OCI-LY7 (cell line): ENCODE measurements at regions not wholly inside any gene's neighbourhood (a gene's known extent, or its start where the extent isn't known, plus 50 kb on each side); places are given as distances from the start of the nearest gene placed in this dataset.

Experiments used
- BruUV-seq: library from RNA; stranded (reverse); fragments of 400-500 nt; replicated peaks from 2 replicates; lab custom pipeline; 2021; lab: Mats Ljungman, UMichigan
- CTCF ChIA-PET: fragments of 300-600 bp; sonication (Branson Sonifier 250); formaldehyde crosslinking; loops from one replicate; lab custom pipeline; 2022; ENCODE audit warnings: antibody characterized with exemption; ENCODE audit not compliant: unreplicated experiment; lab: Charles Lee
- POLR2A ChIA-PET: fragments of 300-600 bp; sonication (Branson Sonifier 250); formaldehyde crosslinking; loops from one replicate; lab custom pipeline; 2022; ENCODE audit warnings: antibody characterized with exemption; lab: Charles Lee
- DNase-seq: peaks from one replicate; pipeline ENCODE4 v3.0.0-alpha.2; 2015; ENCODE audit warnings: low spot score
- H2AFZ ChIP-seq: fragments of 200-600 bp; sonication (generic), shearing (Covaris generic); 2 replicates; pipeline ENCODE4 v1.6.1; 2014; ENCODE audit warnings: mild to moderate bottlenecking, antibody characterized with exemption, low read length, moderate library complexity
- H3K27ac ChIP-seq: fragments of 200-600 bp; sonication (generic); 2 replicates; pipeline ENCODE4 v1.5.1; 2014; ENCODE audit warnings: mixed run types, low read depth, mild to moderate bottlenecking, moderate library complexity, low read length, inconsistent platforms; ENCODE audit not compliant: poor library complexity, severe bottlenecking
- H3K36me3 ChIP-seq: fragments of 200-600 bp; sonication (generic); 2 replicates; pipeline ENCODE4 v1.6.1; 2014; ENCODE audit warnings: mild to moderate bottlenecking, antibody characterized with exemption, low read length, moderate library complexity, mixed read lengths; ENCODE audit not compliant: insufficient read depth
- H3K4me1 ChIP-seq: fragments of 200-600 bp; sonication (generic); 2 replicates; pipeline ENCODE4 v1.5.1; 2014; ENCODE audit warnings: mild to moderate bottlenecking, low read length; ENCODE audit not compliant: insufficient read depth, poor library complexity, severe bottlenecking
- H3K4me2 ChIP-seq: fragments of 200-600 bp; sonication (generic); 2 replicates; pipeline ENCODE4 v1.6.1; 2014; ENCODE audit warnings: mild to moderate bottlenecking, low read length
- H3K4me3 ChIP-seq: fragments of 200-600 bp; sonication (generic); 2 replicates; pipeline ENCODE4 v1.5.1; 2014; ENCODE audit warnings: mild to moderate bottlenecking, low read depth, low read length; ENCODE audit not compliant: poor library complexity, severe bottlenecking
- H3K79me2 ChIP-seq: fragments of 200-600 bp; sonication (generic); 2 replicates; pipeline ENCODE4 v1.6.1; 2016; ENCODE audit warnings: low read depth, mild to moderate bottlenecking, low read length, moderate library complexity, mixed read lengths; ENCODE audit not compliant: insufficient read depth
- H3K9me2 ChIP-seq: fragments of 200-600 bp; sonication (generic); 2 replicates; pipeline ENCODE4 v1.6.1; 2016; ENCODE audit warnings: mild to moderate bottlenecking, low read length, mixed read lengths; ENCODE audit not compliant: insufficient read depth
- H3K9me3 ChIP-seq: fragments of 200-600 bp; sonication (generic); 2 replicates; pipeline ENCODE4 v1.6.1; 2014; ENCODE audit warnings: mild to moderate bottlenecking, mixed run types, low read length, mixed read lengths
- H4K20me1 ChIP-seq: fragments of 200-600 bp; sonication (generic); 2 replicates; pipeline ENCODE4 v1.6.1; 2014; ENCODE audit warnings: mild to moderate bottlenecking, antibody characterized with exemption, low read length, moderate library complexity, mixed read lengths; ENCODE audit not compliant: insufficient read depth
- CTCF ChIP-seq: fragments of 200-600 bp; sonication (generic); conservative IDR thresholded peaks from 2 replicates; pipeline ENCODE4 v1.5.1; 2014; ENCODE audit warnings: mild to moderate bottlenecking, antibody characterized with exemption, low read length, moderate library complexity, mixed read lengths
- EZH2phosphoT487 ChIP-seq: fragments of 200-600 bp; sonication (generic); IDR thresholded peaks from 2 replicates; pipeline ENCODE4 v1.6.1; 2018; ENCODE audit warnings: low read depth, borderline replicate concordance, mild to moderate bottlenecking, mixed run types, antibody characterized with exemption, low read length, moderate library complexity, mixed read lengths
- intact Hi-C: fragments of 100-400 bp; cut with micrococcal nuclease; formaldehyde crosslinking; loops from one replicate; pipeline ENCODE4 v1.10.0; 2022; ENCODE audit not compliant: unreplicated experiment

GRCh38 chr11:94673951-94674491 is 94.1 kb upstream of the AMOTL1 start:
- no peak for DNase-seq
- Histone ChIP-seq H4K20me1 (no peaks in the 10 kb centered on the region), H3K4me3 (no peak overlapping the region), H3K27ac (no peak overlapping the region), H2AFZ (no peak overlapping the region), H3K36me3 (no peaks in the 10 kb centered on the region), H3K79me2 (no peaks in the 10 kb centered on the region), H3K9me3 (no peaks in the 10 kb centered on the region), H3K4me2 (no peak overlapping the region), H3K9me2 (no peaks in the 10 kb centered on the region), H3K4me1 (no peaks in the 10 kb centered on the region)
- POLR2A ChIA-PET = interaction anchor here (0.8 kb wide), 1 partner anchor 299 kb away, joined by 4 read pairs; the partner anchor contains the start of genes CWC15 and KDM4D
- BruUV-seq = no TSS peak
- TF ChIP-seq EZH2phosphoT487 (no peak), CTCF (no peak)
- intact Hi-C loops = no loop called here
- CTCF ChIA-PET = no interaction called here

- CTCF ChIA-PET = no interaction called here
Measured at GRCh38 chr11:94675239-94675638, 92.9 kb upstream of the AMOTL1 start.

More at GRCh38 chr11:94675239-94675638, 92.9 kb upstream of the AMOTL1 start:
- no peak for TF ChIP-seq EZH2phosphoT487
- TF ChIP-seq CTCF = no peak
- DNase-seq = no peak
- Histone ChIP-seq H3K4me1 (no peaks in the 10 kb centered on the region), H3K4me2 (no peak overlapping the region), H3K36me3 (no peaks in the 10 kb centered on the region), H3K27ac (no peak overlapping the region), H2AFZ (no peak overlapping the region), H3K79me2 (no peaks in the 10 kb centered on the region), H3K4me3 (no peak overlapping the region), H4K20me1 (no peaks in the 10 kb centered on the region), H3K9me2 (no peaks in the 10 kb centered on the region), H3K9me3 (no peaks in the 10 kb centered on the region)
- intact Hi-C loops = no loop called here
- POLR2A ChIA-PET = no interaction called here
- BruUV-seq = no TSS peak
